CD4-positive, alpha-beta T cell treated with Interleukin-4 for 4 hours (primary cell): ENCODE measurements at regions not wholly inside any gene's neighbourhood (a gene's known extent, or its start where the extent isn't known, plus 50 kb on each side); places are given as distances from the start of the nearest gene placed in this dataset.

ENCODE experiments used
- DNase-seq: peaks from one replicate; pipeline ENCODE4 v3.0.0-alpha.2; 2020

GRCh38 chr2:16124881-16125613, 184.7 kb downstream of the MYCN start:
- DNase-seq, result no peak

- DNase-seq, result no peak
Observed at GRCh38 chr2:16123856-16124780, 183.8 kb downstream of the MYCN start.

GRCh38 chr2:16123421-16123820, 183.1 kb downstream of the MYCN start:
- DNase-seq, result no peak

GRCh38 chr2:16122556-16122955, 182.2 kb downstream of the MYCN start:
- DNase-seq, result no peak

GRCh38 chr2:16121986-16122390, 181.6 kb downstream of the MYCN start:
- no peak for DNase-seq

- DNase-seq, result no peak
Observed at GRCh38 chr2:16121231-16121985, 181.1 kb downstream of the MYCN start.

GRCh38 chr2:16120591-16121180, 180.3 kb downstream of the MYCN start:
- DNase-seq, result no peak

GRCh38 chr2:16119741-16120140, 179.4 kb downstream of the MYCN start:
- no peak for DNase-seq

GRCh38 chr2:16118611-16119590, 178.6 kb downstream of the MYCN start:
- DNase-seq, result no peak

GRCh38 chr2:16117791-16118610, 177.7 kb downstream of the MYCN start:
- no peak for DNase-seq

- DNase-seq, result no peak
Observed at GRCh38 chr2:16117021-16117700, 176.8 kb downstream of the MYCN start.

GRCh38 chr2:16115881-16116830, 175.8 kb downstream of the MYCN start:
- DNase-seq, result no peak

- no peak for DNase-seq
Observed at GRCh38 chr2:16115291-16115690, 174.9 kb downstream of the MYCN start.

GRCh38 chr2:16114836-16115235, 174.5 kb downstream of the MYCN start:
- no peak for DNase-seq

GRCh38 chr2:16114070-16114469, 173.7 kb downstream of the MYCN start:
- DNase-seq, result no peak

- DNase-seq, result no peak
Observed at GRCh38 chr2:16113568-16113967, 173.2 kb downstream of the MYCN start.

- no peak for DNase-seq
Observed at GRCh38 chr2:16112972-16113560, 172.7 kb downstream of the MYCN start.

- DNase-seq, result no peak
Observed at GRCh38 chr2:16112251-16112971, 172.1 kb downstream of the MYCN start.
